ENCODE measurements at regions not wholly inside any gene's neighbourhood (a gene's known extent, or its start where the extent isn't known, plus 50 kb on each side); places are given as distances from the start of the nearest gene placed in this dataset.

GRCh38 chr15:47602121-47602520 is 115.2 kb upstream of the SEMA6D start:
- no peak for TF ChIP-seq CTCF (IDR thresholded peaks at IDR 0.05; ENCODE audit: low read depth, low read length, missing control alignments)
- H3K4me3 ChIP-seq (replicated peaks; ENCODE audit: low read depth, low read length): no peak overlapping the region
- DNase-seq (ENCODE audit: extremely low read depth, low read depth): no peak

GRCh38 chr15:47603026-47603425 is 114.3 kb upstream of the SEMA6D start:
- no peak for DNase-seq (ENCODE audit: extremely low read depth, low read depth)
- H3K4me3 ChIP-seq (replicated peaks; ENCODE audit: low read depth, low read length): no peak overlapping the region
- no peak for TF ChIP-seq CTCF (IDR thresholded peaks at IDR 0.05; ENCODE audit: low read depth, low read length, missing control alignments)

- DNase-seq (ENCODE audit: extremely low read depth, low read depth): no peak
- no peak for TF ChIP-seq CTCF (IDR thresholded peaks at IDR 0.05; ENCODE audit: low read depth, low read length, missing control alignments)
- no peak overlapping the region for H3K4me3 ChIP-seq (replicated peaks; ENCODE audit: low read depth, low read length)
Measured at GRCh38 chr15:47607695-47608094, 109.6 kb upstream of the SEMA6D start.

GRCh38 chr15:47609693-47610092 is 107.6 kb upstream of the SEMA6D start:
- no peak for TF ChIP-seq CTCF (IDR thresholded peaks at IDR 0.05; ENCODE audit: low read depth, low read length, missing control alignments)
- no peak overlapping the region for H3K4me3 ChIP-seq (replicated peaks; ENCODE audit: low read depth, low read length)
- DNase-seq (ENCODE audit: extremely low read depth, low read depth): no peak

- DNase-seq (ENCODE audit: extremely low read depth, low read depth): no peak
- no peak overlapping the region for H3K4me3 ChIP-seq (replicated peaks; ENCODE audit: low read depth, low read length)
- TF ChIP-seq CTCF (IDR thresholded peaks at IDR 0.05; ENCODE audit: low read depth, low read length, missing control alignments): no peak
Measured at GRCh38 chr15:47610736-47611135, 106.6 kb upstream of the SEMA6D start.

- H3K4me3 ChIP-seq (replicated peaks; ENCODE audit: low read depth, low read length): no peak overlapping the region
- no peak for TF ChIP-seq CTCF (IDR thresholded peaks at IDR 0.05; ENCODE audit: low read depth, low read length, missing control alignments)
- no peak for DNase-seq (ENCODE audit: extremely low read depth, low read depth)
Measured at GRCh38 chr15:47614360-47615011, 102.8 kb upstream of the SEMA6D start.

GRCh38 chr15:47616876-47617275 is 100.4 kb upstream of the SEMA6D start:
- DNase-seq (ENCODE audit: extremely low read depth, low read depth): no peak
- no peak overlapping the region for H3K4me3 ChIP-seq (replicated peaks; ENCODE audit: low read depth, low read length)
- TF ChIP-seq CTCF (IDR thresholded peaks at IDR 0.05; ENCODE audit: low read depth, low read length, missing control alignments): no peak
